BJ (cell line): ENCODE measurements at regions not wholly inside any gene's neighbourhood (a gene's known extent, or its start where the extent isn't known, plus 50 kb on each side); places are given as distances from the start of the nearest gene placed in this dataset.

Experiments used
- CTCF ChIA-PET: fragments of 350-600 bp; formaldehyde crosslinking; extraction: SDS; loops from one replicate; lab custom pipeline; 2021; ENCODE audit warnings: antibody characterized with exemption, inconsistent platforms; lab: Yijun Ruan, JAX
- POLR2A ChIA-PET: fragments of 300-600 bp; sonication (Branson Sonifier 250); formaldehyde crosslinking; extraction: SDS; loops from one replicate; lab custom pipeline; 2021; ENCODE audit warnings: antibody characterized with exemption; lab: Charles Lee
- DNase-seq: peaks from one replicate; pipeline ENCODE4 v3.0.0-alpha.2; 2011; ENCODE audit warnings: low read depth
- H3K27me3 ChIP-seq: 2 replicates; pipeline ENCODE4 v1.6.0; 2011; ENCODE audit warnings: low read length; ENCODE audit not compliant: control insufficient read depth, insufficient read depth
- H3K36me3 ChIP-seq: 2 replicates; pipeline ENCODE4 v1.5.1; 2011; ENCODE audit warnings: low read length; ENCODE audit not compliant: control insufficient read depth, insufficient read depth
- H3K4me3 ChIP-seq: 2 replicates; pipeline ENCODE4 v1.5.1; 2011; ENCODE audit warnings: low read depth, mild to moderate bottlenecking, control low read depth, low read length
- TF ChIP-seq, protein P1 (sequence below): IDR thresholded peaks from 2 replicates; pipeline ENCODE4 v1.5.1; 2011; ENCODE audit warnings: low read depth, mild to moderate bottlenecking, control low read depth, inconsistent platforms, low read length, moderate library complexity; ENCODE audit not compliant: insufficient read depth

DNA sequence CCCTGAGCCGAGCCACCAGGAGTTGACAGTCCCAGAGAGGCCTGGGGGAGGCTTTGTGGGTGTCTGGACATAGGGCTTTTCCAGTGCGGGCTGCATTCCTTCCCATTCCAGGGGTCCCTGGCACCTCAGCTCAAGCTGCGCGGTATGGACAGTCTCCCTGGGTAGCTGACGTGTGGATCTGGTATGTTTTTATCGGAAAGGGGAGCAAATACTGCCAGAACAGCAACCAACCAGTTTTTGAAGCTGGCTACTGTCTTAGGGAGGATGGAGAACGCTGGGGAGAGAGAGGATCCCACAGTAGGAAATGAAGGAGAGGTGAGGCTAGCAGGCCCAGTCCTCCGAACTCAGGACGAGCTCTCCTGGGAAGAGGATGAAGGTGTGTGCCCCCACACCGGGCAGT, 103.8 kb upstream of the APCDD1 start:
- TF ChIP-seq, protein P1, sequence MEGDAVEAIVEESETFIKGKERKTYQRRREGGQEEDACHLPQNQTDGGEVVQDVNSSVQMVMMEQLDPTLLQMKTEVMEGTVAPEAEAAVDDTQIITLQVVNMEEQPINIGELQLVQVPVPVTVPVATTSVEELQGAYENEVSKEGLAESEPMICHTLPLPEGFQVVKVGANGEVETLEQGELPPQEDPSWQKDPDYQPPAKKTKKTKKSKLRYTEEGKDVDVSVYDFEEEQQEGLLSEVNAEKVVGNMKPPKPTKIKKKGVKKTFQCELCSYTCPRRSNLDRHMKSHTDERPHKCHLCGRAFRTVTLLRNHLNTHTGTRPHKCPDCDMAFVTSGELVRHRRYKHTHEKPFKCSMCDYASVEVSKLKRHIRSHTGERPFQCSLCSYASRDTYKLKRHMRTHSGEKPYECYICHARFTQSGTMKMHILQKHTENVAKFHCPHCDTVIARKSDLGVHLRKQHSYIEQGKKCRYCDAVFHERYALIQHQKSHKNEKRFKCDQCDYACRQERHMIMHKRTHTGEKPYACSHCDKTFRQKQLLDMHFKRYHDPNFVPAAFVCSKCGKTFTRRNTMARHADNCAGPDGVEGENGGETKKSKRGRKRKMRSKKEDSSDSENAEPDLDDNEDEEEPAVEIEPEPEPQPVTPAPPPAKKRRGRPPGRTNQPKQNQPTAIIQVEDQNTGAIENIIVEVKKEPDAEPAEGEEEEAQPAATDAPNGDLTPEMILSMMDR = no peak
- Histone ChIP-seq H3K4me3 (no peak overlapping the region), H3K27me3 (no peaks in the 10 kb centered on the region), H3K36me3 (no peaks in the 10 kb centered on the region)
- POLR2A ChIA-PET = no interaction called here
- no peak for DNase-seq
- CTCF ChIA-PET = no interaction called here

DNA sequence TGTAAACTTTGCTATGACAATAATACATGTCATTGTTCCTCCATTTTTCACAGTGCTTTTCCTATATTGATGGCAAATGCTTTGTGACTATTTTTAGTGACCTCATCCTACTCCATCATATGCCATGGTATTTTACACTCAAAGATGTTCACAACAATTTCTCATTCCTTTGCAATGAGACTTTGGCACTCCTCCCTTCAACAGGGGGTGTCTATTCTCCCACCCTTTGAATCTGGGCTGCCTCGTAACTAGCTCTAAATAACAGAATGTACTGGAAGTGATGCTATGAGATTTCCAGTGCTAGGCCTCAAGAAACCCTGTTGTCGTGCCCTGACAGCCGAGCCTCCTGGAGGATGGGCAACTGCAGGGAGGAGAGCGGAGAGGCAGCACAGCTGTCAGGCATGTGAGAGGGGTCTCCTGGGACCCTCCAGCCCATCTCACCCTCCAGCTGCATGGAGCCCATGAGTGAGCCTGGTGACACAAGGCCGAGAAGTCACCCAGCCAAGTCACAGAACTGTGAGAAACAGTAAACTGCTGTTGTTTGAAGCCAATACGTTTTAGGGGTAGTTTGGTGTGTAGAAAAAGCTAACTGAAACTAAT, 103.1 kb upstream of the APCDD1 start:
- no peak for DNase-seq
- TF ChIP-seq, protein P1 = no peak
- ChIA-PET CTCF (no interaction called here), POLR2A (no interaction called here)
- no peak overlapping the region for H3K4me3 ChIP-seq
- no peaks in the 10 kb centered on the region for H3K27me3 ChIP-seq
- no peaks in the 10 kb centered on the region for H3K36me3 ChIP-seq

DNA sequence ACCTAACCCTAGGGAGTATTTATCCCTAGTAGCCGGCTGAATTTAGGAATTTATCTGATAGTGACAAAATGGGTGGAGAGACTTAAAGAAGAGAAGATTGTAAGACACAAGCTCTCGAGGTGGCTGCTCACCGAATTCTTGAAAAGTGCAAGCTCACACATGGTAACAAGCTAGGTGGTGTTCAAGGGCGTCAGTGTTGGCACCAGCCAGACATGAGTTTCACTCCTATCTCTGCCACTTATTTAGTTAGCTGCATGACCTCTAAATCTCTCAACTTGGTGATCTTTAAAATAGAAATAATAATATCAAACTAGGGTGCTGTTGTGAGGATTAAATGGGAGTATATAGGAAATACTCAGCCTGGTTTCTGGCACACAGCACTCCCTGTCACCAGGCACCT, 102.6 kb upstream of the APCDD1 start:
- ChIA-PET CTCF (no interaction called here), POLR2A (no interaction called here)
- TF ChIP-seq, protein P1 = no peak
- Histone ChIP-seq H3K4me3 (no peak overlapping the region), H3K36me3 (no peaks in the 10 kb centered on the region), H3K27me3 (no peaks in the 10 kb centered on the region)
- DNase-seq = no peak

GRCh38 chr18:10352671-10353070, 101.8 kb upstream of the APCDD1 start:
- Histone ChIP-seq H3K36me3 (no peaks in the 10 kb centered on the region), H3K27me3 (no peaks in the 10 kb centered on the region), H3K4me3 (no peak overlapping the region)
- TF ChIP-seq, protein P1 = no peak
- CTCF ChIA-PET = interaction anchor here (1.1 to 1.2 kb wide), 2 partner anchors 19 to 383 kb away, joined by 3 to 4 read pairs; no protein-coding TSS in a partner anchor
- no peak for DNase-seq
- POLR2A ChIA-PET = no interaction called here

DNA sequence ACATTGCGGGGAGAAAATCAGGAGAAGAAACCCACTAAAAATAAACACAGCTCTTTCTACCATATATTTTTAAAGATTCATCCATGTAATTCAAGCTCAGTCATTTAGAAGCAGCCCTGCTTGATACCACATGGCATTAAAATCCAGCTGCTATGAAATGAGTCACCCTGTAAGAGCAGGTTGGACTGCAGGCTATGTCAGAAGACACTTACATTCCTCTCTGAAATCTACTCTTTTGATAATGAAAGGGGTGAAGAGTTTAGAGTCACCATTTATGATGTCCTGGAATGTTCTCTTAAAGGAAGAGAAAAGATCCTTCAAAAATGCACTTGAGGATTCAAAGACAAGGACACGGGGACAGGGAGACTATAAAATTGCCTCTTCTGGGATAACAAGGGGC, 100.6 kb upstream of the APCDD1 start:
- peak; percentile 79 for DNase-seq
- TF ChIP-seq, protein P1 = no peak
- ChIA-PET CTCF (interaction anchor here (0.6 to 1.1 kb wide), 6 partner anchors 10 to 382 kb away, joined by 3 to 5 read pairs (median 3); no protein-coding TSS in a partner anchor), POLR2A (interaction anchor here (0.5 kb wide), 1 partner anchor 149 kb away, joined by 4 read pairs; no protein-coding TSS in a partner anchor)
- Histone ChIP-seq H3K4me3 (no peak overlapping the region), H3K36me3 (no peaks in the 10 kb centered on the region), H3K27me3 (no peaks in the 10 kb centered on the region)
